Caco-2 (cell line): ENCODE measurements at regions not wholly inside any gene's neighbourhood (a gene's known extent, or its start where the extent isn't known, plus 50 kb on each side); places are given as distances from the start of the nearest gene placed in this dataset.

Experiments used
- BruUV-seq: library from RNA; stranded (reverse); fragments of 400-500 nt; replicated peaks from 2 replicates; lab custom pipeline; 2021; lab: Mats Ljungman, UMichigan
- CTCF ChIA-PET: fragments of 300-600 bp; sonication (Branson Sonifier 250); formaldehyde crosslinking; loops from one replicate; lab custom pipeline; 2022; ENCODE audit warnings: antibody characterized with exemption; lab: Charles Lee
- POLR2A ChIA-PET: fragments of 300-600 bp; sonication (Branson Sonifier 250); formaldehyde crosslinking; loops from one replicate; lab custom pipeline; 2022; ENCODE audit warnings: antibody characterized with exemption; lab: Charles Lee
- DNase-seq, 2 experiments: peaks; one replicate each; pipeline versions ENCODE4 v3.0.0 to v3.0.0-alpha.2; 2020 to 2022
- H3K27me3 ChIP-seq: replicated peaks from 2 replicates; pipeline ENCODE4 v1.6.0; 2011; ENCODE audit warnings: low read length; ENCODE audit not compliant: control insufficient read depth, insufficient read depth
- H3K36me3 ChIP-seq: 2 replicates; pipeline ENCODE4 v1.5.1; 2011; ENCODE audit warnings: low read length; ENCODE audit not compliant: control insufficient read depth, insufficient read depth
- H3K4me1 ChIP-seq: fragments of 250-450 bp; sonication (Bioruptor Pico); 2 replicates; pipeline ENCODE4 v1.5.1; 2020; ENCODE audit warnings: mild to moderate bottlenecking
- H3K4me3 ChIP-seq: 2 replicates; pipeline ENCODE4 v1.5.1; 2011; ENCODE audit warnings: low read depth, mild to moderate bottlenecking, control low read depth, low read length
- H3K9me3 ChIP-seq: fragments of 250-450 bp; sonication (Bioruptor Pico); 2 replicates; pipeline ENCODE4 v1.5.1; 2020; ENCODE audit warnings: mild to moderate bottlenecking, moderate library complexity
- H3K27ac Mint-ChIP-seq: one replicate; pipeline ENCODE4 v1.8.0; 2022; ENCODE audit warnings: mixed read lengths; ENCODE audit not compliant: unreplicated experiment
- H3K27me3 Mint-ChIP-seq: one replicate; pipeline ENCODE4 v1.8.0; 2022; ENCODE audit warnings: mixed read lengths; ENCODE audit not compliant: insufficient read depth, unreplicated experiment
- H3K36me3 Mint-ChIP-seq: one replicate; pipeline ENCODE4 v1.8.0; 2022; ENCODE audit warnings: mild to moderate bottlenecking, mixed read lengths; ENCODE audit not compliant: insufficient read depth, unreplicated experiment
- H3K4me1 Mint-ChIP-seq: one replicate; pipeline ENCODE4 v1.8.0; 2022; ENCODE audit warnings: low read depth, mixed read lengths; ENCODE audit not compliant: unreplicated experiment
- H3K4me3 Mint-ChIP-seq: one replicate; pipeline ENCODE4 v1.8.0; 2022; ENCODE audit warnings: mild to moderate bottlenecking, moderate library complexity, mixed read lengths; ENCODE audit not compliant: unreplicated experiment
- H3K9me3 Mint-ChIP-seq: one replicate; pipeline ENCODE4 v1.8.0; 2022; ENCODE audit warnings: mixed read lengths; ENCODE audit not compliant: unreplicated experiment
- CTCF ChIP-seq, 2 experiments: fragments of 200-600 bp in 1 of 2; IDR thresholded peaks; 1 replicate in 1 of 2; 2 replicates in 1 of 2; pipeline versions ENCODE4 v1.5.1 to v1.8.0; 2011 to 2022; ENCODE audit warnings: antibody characterized with exemption in 1 of 2, control low read depth in 1 of 2, inconsistent platforms in 1 of 2, low read depth in 1 of 2, low read length in 1 of 2, mild to moderate bottlenecking in 1 of 2, moderate library complexity in 1 of 2; ENCODE audit not compliant: insufficient read depth in 1 of 2, severe bottlenecking in 1 of 2, unreplicated experiment in 1 of 2
- intact Hi-C: fragments of 100-400 bp; cut with micrococcal nuclease; formaldehyde crosslinking; loops from one replicate; pipeline ENCODE4 v1.10.0; 2022; ENCODE audit not compliant: unreplicated experiment

- Mint-ChIP-seq H3K4me3 (no peak overlapping the region), H3K27ac (no peak overlapping the region), H3K27me3 (no peaks in the 10 kb centered on the region), H3K4me1 (no peaks in the 10 kb centered on the region), H3K9me3 (no peaks in the 10 kb centered on the region), H3K36me3 (no peaks in the 10 kb centered on the region)
- TF ChIP-seq CTCF (IDR thresholded peaks at IDR 0.05; ENCODE audit: insufficient read depth in 1 of 2, low read depth in 1 of 2, low read length in 1 of 2, severe bottlenecking in 1 of 2, unreplicated experiment in 1 of 2), result peak in 1 of 2 experiments; percentile 5
- Histone ChIP-seq H3K27me3 (no peaks in the 10 kb centered on the region; the same call in 1 of the 2 replicates), H3K9me3 (no peaks in the 10 kb centered on the region), H3K4me3 (no peak overlapping the region), H3K36me3 (no peaks in the 10 kb centered on the region), H3K4me1 (no peaks in the 10 kb centered on the region)
- intact Hi-C loops, result no loop called here
- CTCF ChIA-PET, result interaction anchor here (1.1 kb wide), 1 partner anchor 343 kb away, joined by 4 read pairs; no protein-coding TSS in a partner anchor
- BruUV-seq, result no TSS peak
- POLR2A ChIA-PET, result no interaction called here
- DNase-seq, result peak in 1 of 2 experiments; percentile 2
Measured at GRCh38 chr1:90475631-90476030, 241.5 kb downstream of the BARHL2 start.

GRCh38 chr1:90474731-90475130 lies 242.4 kb downstream of the BARHL2 start:
- H3K27ac Mint-ChIP-seq, result no peak overlapping the region
- no peaks in the 10 kb centered on the region for H3K27me3 Mint-ChIP-seq
- no peaks in the 10 kb centered on the region for H3K4me1 Mint-ChIP-seq
- H3K9me3 Mint-ChIP-seq, result no peaks in the 10 kb centered on the region
- Histone ChIP-seq H3K4me3 (no peak overlapping the region), H3K4me1 (no peaks in the 10 kb centered on the region), H3K27me3 (no peaks in the 10 kb centered on the region; the same call in 1 of the 2 replicates), H3K36me3 (no peaks in the 10 kb centered on the region), H3K9me3 (no peaks in the 10 kb centered on the region)
- CTCF ChIA-PET, result no interaction called here
- no peak for DNase-seq
- BruUV-seq, result no TSS peak
- no peak for TF ChIP-seq CTCF (IDR thresholded peaks at IDR 0.05; ENCODE audit: insufficient read depth in 1 of 2, low read depth in 1 of 2, low read length in 1 of 2, severe bottlenecking in 1 of 2, unreplicated experiment in 1 of 2)
- intact Hi-C loops, result no loop called here
- H3K36me3 Mint-ChIP-seq, result no peaks in the 10 kb centered on the region
- POLR2A ChIA-PET, result no interaction called here
- no peak overlapping the region for H3K4me3 Mint-ChIP-seq

- no peaks in the 10 kb centered on the region for H3K36me3 ChIP-seq
- H3K4me1 ChIP-seq, result no peaks in the 10 kb centered on the region
- POLR2A ChIA-PET, result no interaction called here
- Mint-ChIP-seq H3K4me3 (no peak overlapping the region), H3K36me3 (no peaks in the 10 kb centered on the region), H3K27ac (no peak overlapping the region), H3K27me3 (no peaks in the 10 kb centered on the region), H3K4me1 (no peaks in the 10 kb centered on the region), H3K9me3 (no peaks in the 10 kb centered on the region)
- TF ChIP-seq CTCF (IDR thresholded peaks at IDR 0.05; ENCODE audit: insufficient read depth in 1 of 2, low read depth in 1 of 2, low read length in 1 of 2, severe bottlenecking in 1 of 2, unreplicated experiment in 1 of 2), result no peak
- no peak for DNase-seq
- no peaks in the 10 kb centered on the region; the same call in 1 of the 2 replicates for H3K27me3 ChIP-seq
- BruUV-seq, result no TSS peak
- intact Hi-C loops, result no loop called here
- CTCF ChIA-PET, result no interaction called here
- H3K9me3 ChIP-seq, result no peaks in the 10 kb centered on the region
- no peak overlapping the region for H3K4me3 ChIP-seq
Measured at GRCh38 chr1:90474158-90474557, 242.9 kb downstream of the BARHL2 start.
